Activated B cell treated with CpG ODN at 0.5 μM for 24 hours (primary cell): ENCODE measurements at regions not wholly inside any gene's neighbourhood (a gene's known extent, or its start where the extent isn't known, plus 50 kb on each side); places are given as distances from the start of the nearest gene placed in this dataset.

Experiments used
- ATAC-seq: fragments of 200-7000 bp; cut with Tn5 transposase; one replicate; pipeline ENCODE4 v1.10.0; 2021; ENCODE audit warnings: low read depth, mild to moderate bottlenecking, moderate library complexity
- CTCF ChIA-PET: fragments of 350-600 bp; sonication (Branson Sonifier 250); formaldehyde crosslinking; loops from one replicate; lab custom pipeline; 2021; ENCODE audit warnings: antibody characterized with exemption; lab: Charles Lee
- POLR2A ChIA-PET: fragments of 350-600 bp; sonication (Branson Sonifier 250); formaldehyde crosslinking; loops from one replicate; lab custom pipeline; 2021; ENCODE audit warnings: antibody characterized with exemption; lab: Charles Lee
- DNase-seq: peaks from one replicate; pipeline ENCODE4 v3.0.0; 2022
- H3K27ac Mint-ChIP-seq: one replicate; pipeline ENCODE4 v1.8.0; 2020; ENCODE audit warnings: mixed read lengths
- H3K27me3 Mint-ChIP-seq: one replicate; pipeline ENCODE4 v1.8.0; 2021; ENCODE audit warnings: mixed read lengths
- H3K36me3 Mint-ChIP-seq: one replicate; pipeline ENCODE4 v1.8.0; 2021; ENCODE audit warnings: low read depth, mixed read lengths
- H3K4me1 Mint-ChIP-seq: one replicate; pipeline ENCODE4 v1.8.0; 2021; ENCODE audit warnings: mixed read lengths
- H3K4me3 Mint-ChIP-seq: one replicate; pipeline ENCODE4 v1.8.0; 2020; ENCODE audit warnings: mild to moderate bottlenecking, mixed read lengths
- H3K9me3 Mint-ChIP-seq: one replicate; pipeline ENCODE4 v1.8.0; 2020; ENCODE audit warnings: mixed read lengths
- intact Hi-C: fragments of 100-400 bp; cut with micrococcal nuclease; formaldehyde crosslinking; loops from one replicate; pipeline ENCODE4 v1.15.1; 2024
- TF ChIP-seq, protein P1 (sequence below): fragments of 200-600 bp; IDR thresholded peaks from one replicate; pipeline ENCODE4 v1.8.0; 2022; ENCODE audit warnings: antibody characterized with exemption, mild to moderate bottlenecking

DNA sequence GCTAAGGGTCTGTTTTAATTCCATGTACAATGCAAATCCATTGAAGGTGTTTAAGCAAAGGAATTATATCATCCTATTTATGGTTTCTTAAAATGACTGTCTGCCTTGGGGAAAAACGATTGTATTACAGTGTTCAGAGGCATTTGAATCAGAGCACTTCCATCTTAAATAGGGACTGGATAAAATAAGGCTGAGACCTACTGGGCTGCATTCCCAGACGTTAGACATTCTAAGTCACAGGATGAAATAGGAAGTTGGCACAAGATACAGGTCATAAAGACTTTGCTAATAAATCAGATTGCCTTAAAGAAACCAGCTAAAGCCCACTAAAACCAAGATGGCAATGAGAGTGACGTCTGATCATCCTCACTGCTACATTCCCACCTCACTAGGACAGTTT lies 1167.2 kb upstream of the PABPC4L start:
- CTCF ChIA-PET = no interaction called here
- Mint-ChIP-seq H3K4me1 (no peaks in the 10 kb centered on the region), H3K27me3 (no peaks in the 10 kb centered on the region), H3K36me3 (no peaks in the 10 kb centered on the region), H3K27ac (no peak overlapping the region), H3K9me3 (peaks cover 4% of the 10 kb centered on the region), H3K4me3 (no peak overlapping the region)
- intact Hi-C loops = no loop called here
- no peak for DNase-seq
- ATAC-seq = no peak
- POLR2A ChIA-PET = no interaction called here
- TF ChIP-seq, protein P1, sequence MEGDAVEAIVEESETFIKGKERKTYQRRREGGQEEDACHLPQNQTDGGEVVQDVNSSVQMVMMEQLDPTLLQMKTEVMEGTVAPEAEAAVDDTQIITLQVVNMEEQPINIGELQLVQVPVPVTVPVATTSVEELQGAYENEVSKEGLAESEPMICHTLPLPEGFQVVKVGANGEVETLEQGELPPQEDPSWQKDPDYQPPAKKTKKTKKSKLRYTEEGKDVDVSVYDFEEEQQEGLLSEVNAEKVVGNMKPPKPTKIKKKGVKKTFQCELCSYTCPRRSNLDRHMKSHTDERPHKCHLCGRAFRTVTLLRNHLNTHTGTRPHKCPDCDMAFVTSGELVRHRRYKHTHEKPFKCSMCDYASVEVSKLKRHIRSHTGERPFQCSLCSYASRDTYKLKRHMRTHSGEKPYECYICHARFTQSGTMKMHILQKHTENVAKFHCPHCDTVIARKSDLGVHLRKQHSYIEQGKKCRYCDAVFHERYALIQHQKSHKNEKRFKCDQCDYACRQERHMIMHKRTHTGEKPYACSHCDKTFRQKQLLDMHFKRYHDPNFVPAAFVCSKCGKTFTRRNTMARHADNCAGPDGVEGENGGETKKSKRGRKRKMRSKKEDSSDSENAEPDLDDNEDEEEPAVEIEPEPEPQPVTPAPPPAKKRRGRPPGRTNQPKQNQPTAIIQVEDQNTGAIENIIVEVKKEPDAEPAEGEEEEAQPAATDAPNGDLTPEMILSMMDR = no peak

DNA sequence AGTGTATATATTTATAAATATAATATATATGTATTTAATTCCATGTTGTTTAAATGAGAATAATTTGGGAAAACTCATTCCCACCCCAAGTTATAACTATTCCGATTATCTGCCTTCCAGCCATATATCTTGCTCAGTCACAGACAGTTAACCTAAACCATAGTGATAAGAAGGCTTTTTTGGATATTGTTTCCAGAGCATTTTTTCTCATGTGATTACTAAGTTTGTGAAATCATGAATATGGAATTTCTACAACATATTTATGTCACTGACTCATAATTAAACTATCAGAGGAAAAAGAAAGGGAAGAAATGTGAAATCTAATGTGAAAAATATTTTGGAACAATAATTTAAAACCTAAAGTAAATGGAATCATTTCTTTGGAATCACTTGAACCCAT lies 1163.5 kb upstream of the PABPC4L start:
- H3K36me3 Mint-ChIP-seq = no peaks in the 10 kb centered on the region
- H3K27ac Mint-ChIP-seq = no peak overlapping the region
- CTCF ChIA-PET = no interaction called here
- TF ChIP-seq, protein P1 = no peak
- intact Hi-C loops = no loop called here
- H3K4me1 Mint-ChIP-seq = no peaks in the 10 kb centered on the region
- H3K4me3 Mint-ChIP-seq = no peak overlapping the region
- ATAC-seq = no peak
- H3K27me3 Mint-ChIP-seq = no peaks in the 10 kb centered on the region
- DNase-seq = no peak
- H3K9me3 Mint-ChIP-seq = peaks cover 2% of the 10 kb centered on the region
- POLR2A ChIA-PET = no interaction called here

DNA sequence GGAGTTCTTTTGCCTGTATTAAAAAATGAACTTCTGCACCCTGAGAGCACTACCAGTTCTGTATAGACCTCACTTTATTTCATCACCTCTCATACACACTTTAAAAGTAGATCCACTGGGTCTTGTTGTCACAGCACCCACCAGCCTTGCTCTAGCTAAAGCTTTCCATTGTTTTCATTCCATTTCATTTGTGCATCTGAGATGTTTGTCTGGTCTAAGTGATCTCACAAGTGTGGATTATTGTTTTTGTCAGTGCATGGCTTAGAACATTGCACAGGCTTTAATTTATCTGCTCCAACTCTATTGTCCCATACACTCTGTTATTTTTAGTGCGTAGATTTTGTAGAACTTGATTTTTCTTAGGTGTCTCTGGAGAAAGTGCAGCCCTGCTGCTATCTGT lies 1157.5 kb upstream of the PABPC4L start:
- CTCF ChIA-PET = no interaction called here
- Mint-ChIP-seq H3K27ac (no peak overlapping the region), H3K9me3 (no peaks in the 10 kb centered on the region), H3K36me3 (no peaks in the 10 kb centered on the region), H3K27me3 (no peaks in the 10 kb centered on the region), H3K4me3 (no peak overlapping the region), H3K4me1 (no peaks in the 10 kb centered on the region)
- TF ChIP-seq, protein P1 = no peak
- intact Hi-C loops = no loop called here
- POLR2A ChIA-PET = no interaction called here
- ATAC-seq (no peak), DNase-seq (no peak)

DNA sequence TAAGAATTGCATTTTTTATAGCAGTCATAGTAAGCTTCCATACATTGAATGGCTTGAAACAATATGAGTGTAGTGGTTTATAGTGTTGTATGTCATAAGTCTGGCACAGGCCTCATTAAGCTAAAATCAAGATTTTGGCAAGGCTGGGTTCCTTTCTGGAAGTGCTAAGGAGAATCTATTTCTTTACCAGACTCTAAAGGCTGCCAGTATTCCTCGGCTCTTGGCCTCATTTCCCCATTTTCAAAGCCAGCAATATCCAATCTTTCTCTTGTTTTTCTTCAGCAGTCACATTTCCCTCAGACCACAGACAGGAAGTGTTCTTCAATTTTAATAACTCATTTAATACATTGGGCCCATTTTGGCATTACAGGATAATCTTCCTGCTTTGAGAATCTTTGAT lies 1155.5 kb upstream of the PABPC4L start:
- TF ChIP-seq, protein P1 = no peak

DNA sequence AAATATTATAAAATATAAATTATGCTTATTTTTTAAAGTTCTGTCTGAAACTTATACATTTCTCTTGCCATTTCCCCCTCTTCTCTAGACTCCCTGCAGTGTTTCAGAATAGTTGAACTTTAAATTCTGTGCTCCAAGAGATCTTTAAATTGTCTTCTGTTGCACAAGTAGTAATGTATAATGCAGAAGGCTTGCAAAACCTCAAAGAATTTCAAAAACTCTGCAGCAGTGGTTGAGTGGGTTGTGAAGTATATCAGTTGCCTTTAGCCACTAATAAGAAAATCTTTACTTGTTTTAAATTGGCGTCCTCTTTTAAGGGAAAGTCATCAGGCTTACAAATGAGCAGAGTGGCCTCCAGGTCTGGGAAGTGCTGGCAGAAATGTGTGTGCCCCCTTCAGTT lies 1153.3 kb upstream of the PABPC4L start:
- Mint-ChIP-seq H3K4me3 (no peak overlapping the region), H3K27ac (no peak overlapping the region), H3K36me3 (no peaks in the 10 kb centered on the region), H3K9me3 (no peaks in the 10 kb centered on the region), H3K4me1 (no peaks in the 10 kb centered on the region), H3K27me3 (no peaks in the 10 kb centered on the region)
- ATAC-seq = no peak
- TF ChIP-seq, protein P1 = no peak
- ChIA-PET POLR2A (no interaction called here), CTCF (no interaction called here)
- intact Hi-C loops = no loop called here
- DNase-seq = no peak

More for the DNA sequence above, 1155.5 kb upstream of the PABPC4L start:
- ChIA-PET CTCF (no interaction called here), POLR2A (no interaction called here)
- Mint-ChIP-seq H3K9me3 (no peaks in the 10 kb centered on the region), H3K4me3 (no peak overlapping the region), H3K36me3 (no peaks in the 10 kb centered on the region), H3K27ac (no peak overlapping the region), H3K27me3 (no peaks in the 10 kb centered on the region), H3K4me1 (no peaks in the 10 kb centered on the region)
- intact Hi-C loops = no loop called here
- ATAC-seq (no peak), DNase-seq (no peak)
